ENCODE measurements at regions not wholly inside any gene's neighbourhood (a gene's known extent, or its start where the extent isn't known, plus 50 kb on each side); places are given as distances from the start of the nearest gene placed in this dataset.
"Not testable (repeated sequence)": the region's sequence is repeated elsewhere in the genome, so short reads cannot be mapped to it uniquely, and the experiment has no call there.

DNA sequence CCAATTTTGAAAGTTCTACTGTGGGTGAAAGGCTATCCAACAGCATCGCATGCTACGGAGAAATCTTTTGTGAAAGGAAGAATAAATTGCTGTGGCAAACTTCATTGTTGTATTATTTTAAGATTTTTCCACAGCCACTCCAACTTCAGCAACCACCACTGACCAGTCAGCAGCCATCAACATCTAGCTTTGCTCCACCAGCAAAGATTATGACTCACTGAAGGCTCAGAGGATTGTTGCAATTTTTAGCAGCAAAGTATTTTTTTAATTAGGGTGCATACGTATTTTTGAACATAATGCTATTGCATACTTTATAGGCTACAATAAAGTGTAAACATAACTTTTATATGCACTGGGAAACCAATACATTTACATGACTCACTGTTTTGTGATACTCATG, 493.5 kb downstream of the TFAP2A start:
- DNase-seq: no peak

DNA sequence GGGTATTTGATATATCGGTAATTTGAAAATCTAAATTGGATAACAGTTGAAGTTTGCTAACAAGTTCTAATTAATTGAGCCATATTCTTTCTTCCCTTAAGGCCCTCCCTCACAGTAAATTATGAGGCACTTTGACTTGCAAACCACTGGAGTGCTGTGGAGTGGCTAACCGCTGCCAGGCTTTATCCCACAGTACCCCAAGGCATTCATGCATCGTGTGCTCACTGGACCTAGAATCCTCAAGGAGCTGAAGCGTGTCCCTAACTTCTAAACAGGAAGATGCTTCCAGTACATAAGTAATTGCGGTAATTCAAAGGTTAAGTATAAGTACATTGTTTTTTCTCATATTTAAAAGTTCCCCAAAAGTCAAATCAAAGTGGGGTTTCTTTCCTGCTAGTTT, 499.9 kb downstream of the TFAP2A start:
- no peak for DNase-seq

- no peak for DNase-seq
Observed at GRCh38 chr6:9901376-9901775, 513.5 kb downstream of the TFAP2A start.

- DNase-seq: no peak
Observed at GRCh38 chr6:9896806-9897205, 518.1 kb downstream of the TFAP2A start.

GRCh38 chr6:9890893-9891292, 524.0 kb downstream of the TFAP2A start:
- no peak for DNase-seq

DNA sequence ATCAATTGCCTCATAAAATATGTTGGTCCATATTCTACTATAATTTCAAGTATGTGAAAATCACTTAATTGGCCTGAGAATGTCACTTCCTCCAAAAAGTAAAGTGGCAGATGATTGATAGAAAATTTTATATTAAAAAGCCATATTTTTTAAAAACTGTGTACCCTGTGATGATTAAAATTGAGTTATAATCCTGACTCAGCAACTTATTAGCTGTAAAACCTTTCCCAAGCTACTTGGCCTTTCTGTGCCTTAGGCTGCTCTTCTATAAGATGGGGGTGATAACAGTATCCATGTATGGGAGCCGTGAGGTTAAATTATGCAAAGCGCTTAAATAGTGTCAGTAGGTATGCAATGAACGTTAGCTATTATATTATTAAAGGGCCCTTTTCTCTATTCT, 524.4 kb downstream of the TFAP2A start:
- DNase-seq: no peak

DNA sequence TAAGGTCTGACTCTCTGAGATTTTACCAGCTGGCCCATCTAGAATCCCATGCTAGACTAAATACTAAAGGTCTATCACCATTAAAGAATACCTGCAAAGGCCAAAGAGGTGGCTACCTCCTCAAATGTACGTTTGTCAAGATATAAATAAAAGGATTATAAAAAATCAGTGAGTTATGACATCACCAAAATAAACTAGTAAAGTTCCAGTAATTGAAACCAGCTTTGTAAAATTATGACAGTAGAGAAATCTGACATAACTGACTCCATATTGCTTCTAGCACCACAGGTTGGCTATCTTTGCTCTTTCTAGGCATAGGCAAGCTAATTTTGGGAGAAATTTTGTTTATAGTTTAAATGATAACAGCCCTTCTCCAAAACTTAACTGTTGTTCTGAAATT, 536.3 kb downstream of the TFAP2A start:
- no peak for DNase-seq

DNA sequence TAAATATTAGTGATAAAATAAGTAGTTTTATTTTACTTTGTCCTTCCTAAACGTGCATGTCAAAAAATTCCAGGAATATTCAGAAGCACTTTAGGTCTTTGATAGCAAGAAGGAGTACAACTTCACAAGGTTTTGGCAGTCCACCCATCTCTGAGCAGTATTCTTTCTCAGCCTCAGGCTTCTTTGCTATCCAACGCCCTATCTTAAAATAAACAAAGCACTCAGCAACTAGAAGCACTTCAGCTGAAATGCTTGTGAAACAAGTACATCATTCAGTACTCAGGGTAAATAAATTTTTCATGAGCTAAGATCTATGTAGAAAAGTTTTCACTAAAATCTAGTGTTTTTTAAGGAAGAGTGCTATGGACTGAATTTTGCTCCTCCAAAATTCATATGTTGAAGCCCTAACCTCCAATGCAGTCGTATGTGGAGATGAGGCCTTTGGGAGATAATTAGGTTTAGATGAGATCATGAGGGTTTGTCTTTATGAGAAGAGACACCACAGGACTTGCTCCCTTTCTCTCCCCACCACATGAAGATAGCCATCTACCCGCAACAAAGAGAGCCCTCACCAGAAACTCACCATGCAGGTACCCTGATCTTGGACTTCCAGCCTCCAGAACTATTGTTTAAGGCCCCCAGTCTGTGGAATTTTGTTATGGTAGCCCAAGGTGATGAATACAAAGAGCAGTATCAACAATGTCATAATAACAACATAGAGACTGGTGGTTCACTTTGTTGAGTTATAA, 539.1 kb downstream of the TFAP2A start:
- no peak for DNase-seq

- no peak for DNase-seq
Observed at GRCh38 chr6:9862603-9863167, 552.2 kb downstream of the TFAP2A start.

GRCh38 chr6:9851541-9852380, 563.1 kb downstream of the TFAP2A start:
- DNase-seq: no peak

- DNase-seq: no peak
Observed at GRCh38 chr6:9851006-9851405, 563.9 kb downstream of the TFAP2A start.

- no peak for DNase-seq
Observed at GRCh38 chr6:9848094-9848493, 566.8 kb downstream of the TFAP2A start.

- DNase-seq: no peak
Observed at GRCh38 chr6:9841886-9842725, 572.8 kb downstream of the TFAP2A start.

DNA sequence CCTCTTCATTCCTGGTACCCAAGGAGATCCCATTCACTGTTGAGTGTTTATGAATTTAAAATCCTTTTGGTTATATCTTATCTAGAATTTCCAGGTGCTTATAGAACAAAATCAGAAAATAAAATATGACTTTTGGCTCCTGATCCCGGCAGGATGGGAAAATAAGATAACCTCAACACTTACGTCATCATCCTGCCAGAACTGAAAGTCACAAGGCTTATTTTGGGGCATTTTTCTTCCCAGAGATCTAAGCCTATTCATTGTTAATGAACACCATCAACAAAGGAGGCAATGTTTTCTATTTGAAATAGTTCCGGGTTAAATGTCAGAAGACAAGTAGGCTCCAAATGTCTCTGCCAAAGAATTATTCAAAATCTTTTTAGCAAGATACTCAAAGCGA, 580.6 kb downstream of the TFAP2A start:
- no peak for DNase-seq

DNA sequence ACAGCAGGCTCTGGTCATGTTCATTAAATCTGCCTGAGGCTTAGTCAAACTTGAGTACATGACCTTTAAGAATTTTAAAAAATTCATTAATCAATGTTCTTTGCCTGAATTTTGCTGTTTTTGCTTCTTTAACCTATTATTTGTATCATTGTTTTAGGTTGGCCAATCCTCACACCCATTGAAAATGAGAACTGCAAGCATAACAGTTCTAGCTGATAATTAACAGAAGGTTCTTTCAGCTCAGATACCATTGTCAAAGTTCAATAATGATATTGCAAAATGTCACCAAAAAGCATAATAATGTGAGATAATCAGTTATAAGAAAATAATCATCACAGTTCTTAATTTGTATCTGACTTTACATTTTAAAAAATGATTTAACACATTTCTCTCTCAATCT, 583.1 kb downstream of the TFAP2A start:
- no peak for DNase-seq

DNA sequence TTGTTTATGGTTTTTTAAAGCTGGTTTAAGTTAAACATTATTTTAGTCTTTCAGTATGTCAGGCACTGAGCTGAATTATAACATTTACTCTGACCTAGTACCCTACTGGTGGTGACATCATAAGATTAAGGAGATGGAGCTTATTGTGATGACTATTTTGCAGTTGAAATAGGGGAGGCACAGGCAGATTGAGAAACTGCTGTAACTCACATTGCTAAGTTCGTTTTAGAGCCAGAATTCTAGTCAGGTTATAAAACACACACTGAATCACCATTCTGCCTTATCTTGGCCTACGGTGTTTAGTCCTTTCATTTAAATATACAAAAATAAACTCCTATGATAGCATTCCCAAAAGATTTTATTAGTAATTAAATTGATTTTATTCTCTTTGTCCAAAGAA, 584.1 kb downstream of the TFAP2A start:
- no peak for DNase-seq

DNA sequence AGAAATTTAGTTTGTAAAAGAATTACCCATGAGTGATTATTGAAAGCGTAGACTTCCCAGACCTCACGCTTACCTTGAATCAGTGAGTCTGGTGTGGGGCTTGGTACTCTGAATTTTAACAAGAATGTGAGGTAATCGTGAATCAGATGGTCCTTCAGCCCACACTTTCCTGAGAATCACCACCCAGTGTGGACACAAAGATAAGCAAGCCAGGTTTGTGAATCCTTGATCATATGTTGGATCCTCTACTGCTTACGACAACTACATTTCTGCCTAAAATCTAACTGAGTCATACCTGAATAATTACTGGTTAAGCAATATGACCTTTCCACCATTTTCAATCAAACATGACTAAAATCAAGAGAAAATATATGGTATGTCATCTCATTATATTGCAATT, 589.3 kb downstream of the TFAP2A start:
- DNase-seq: no peak

DNA sequence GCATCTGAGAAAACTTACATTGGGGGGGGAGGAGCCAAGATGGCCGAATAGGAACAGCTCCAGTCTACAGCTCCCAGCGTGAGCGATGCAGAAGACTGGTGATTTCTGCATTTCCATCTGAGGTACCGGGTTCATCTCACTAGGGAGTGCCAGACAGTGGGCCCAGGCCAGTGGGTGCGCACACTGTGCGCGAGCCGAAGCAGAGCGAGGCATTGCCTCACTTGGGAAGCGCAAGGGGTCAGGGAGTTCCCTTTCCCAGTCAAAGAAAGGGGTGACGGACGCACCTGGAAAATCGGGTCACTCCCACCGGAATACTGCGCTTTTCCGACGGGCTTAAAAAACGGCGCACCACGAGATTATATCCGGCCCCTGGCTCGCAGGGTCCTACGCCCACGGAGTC, 604.1 kb downstream of the TFAP2A start:
- not testable (repeated sequence) for DNase-seq

GRCh38 chr6:9810286-9810685, 604.6 kb downstream of the TFAP2A start:
- DNase-seq: no peak

- no peak for DNase-seq
Observed at GRCh38 chr6:9806195-9806594, 608.7 kb downstream of the TFAP2A start.

DNA sequence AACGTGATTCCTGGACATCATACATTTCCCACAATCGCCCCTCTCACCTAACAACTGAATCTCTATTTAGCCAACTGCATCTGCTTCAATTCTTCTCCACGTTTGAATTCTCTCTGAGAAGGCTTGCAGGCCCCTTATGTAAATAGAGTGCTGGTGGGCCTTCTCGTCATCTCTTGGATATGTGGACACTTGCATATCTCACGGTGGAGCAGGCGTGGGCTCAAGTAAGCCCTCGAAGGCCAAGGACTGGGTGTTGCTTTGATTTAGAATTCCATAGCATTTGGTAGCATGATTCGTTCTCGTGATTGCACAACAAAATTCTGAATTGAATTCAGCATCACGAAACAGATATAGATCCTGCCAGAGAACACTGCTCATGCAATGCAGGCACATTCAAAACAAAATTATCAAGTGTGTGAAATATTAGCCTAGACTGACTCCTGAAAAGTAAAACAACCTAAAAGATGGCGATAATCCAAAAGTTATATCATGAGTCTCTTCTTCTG, 613.6 kb downstream of the TFAP2A start:
- no peak for DNase-seq

DNA sequence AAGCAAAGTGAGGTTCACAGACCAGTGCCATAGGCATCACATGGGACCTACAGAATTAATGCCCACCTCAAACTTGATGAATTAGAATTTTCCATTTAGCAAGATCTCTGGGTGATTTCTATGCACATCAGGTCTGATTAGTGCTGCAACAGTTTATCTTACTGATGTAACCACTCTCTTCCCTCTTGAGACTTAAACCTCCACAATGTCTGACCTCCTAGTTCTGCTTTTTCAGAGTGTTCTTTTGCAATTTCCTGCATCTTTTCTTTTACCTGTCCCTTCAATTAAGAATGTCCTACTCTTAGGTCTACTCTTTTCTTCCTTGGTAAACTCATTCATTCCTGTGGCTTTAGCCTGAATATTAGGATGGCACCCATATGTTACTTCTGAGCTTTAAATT, 615.3 kb downstream of the TFAP2A start:
- no peak for DNase-seq

DNA sequence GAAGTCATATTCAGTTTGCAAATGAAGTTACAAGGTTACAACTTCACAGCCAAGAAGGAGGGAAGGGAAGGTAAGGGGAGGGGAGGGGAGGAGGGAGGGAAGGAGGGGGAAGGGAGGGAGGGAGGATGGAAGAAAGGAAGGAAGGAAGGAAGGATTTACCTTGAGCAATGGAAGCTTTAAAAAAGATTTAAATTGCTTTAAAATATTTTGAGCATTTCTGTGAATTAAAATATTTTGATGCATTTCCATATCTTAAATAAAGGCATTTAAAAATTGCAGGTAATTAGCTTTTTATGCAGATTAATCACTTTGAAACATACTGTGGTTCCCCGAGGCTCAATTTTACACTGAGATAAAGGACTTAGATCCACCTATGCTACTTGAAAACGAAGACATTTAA, 618.0 kb downstream of the TFAP2A start:
- DNase-seq: no peak
